GM19238 (cell line): ENCODE measurements at regions not wholly inside any gene's neighbourhood (a gene's known extent, or its start where the extent isn't known, plus 50 kb on each side); places are given as distances from the start of the nearest gene placed in this dataset.
"Not testable (repeated sequence)": the region's sequence is repeated elsewhere in the genome, so short reads cannot be mapped to it uniquely, and the experiment has no call there.

Source experiments
- DNase-seq: peaks from one replicate; pipeline ENCODE4 v3.0.0; 2011; ENCODE audit warnings: low spot score; ENCODE audit not compliant: insufficient read length

DNA sequence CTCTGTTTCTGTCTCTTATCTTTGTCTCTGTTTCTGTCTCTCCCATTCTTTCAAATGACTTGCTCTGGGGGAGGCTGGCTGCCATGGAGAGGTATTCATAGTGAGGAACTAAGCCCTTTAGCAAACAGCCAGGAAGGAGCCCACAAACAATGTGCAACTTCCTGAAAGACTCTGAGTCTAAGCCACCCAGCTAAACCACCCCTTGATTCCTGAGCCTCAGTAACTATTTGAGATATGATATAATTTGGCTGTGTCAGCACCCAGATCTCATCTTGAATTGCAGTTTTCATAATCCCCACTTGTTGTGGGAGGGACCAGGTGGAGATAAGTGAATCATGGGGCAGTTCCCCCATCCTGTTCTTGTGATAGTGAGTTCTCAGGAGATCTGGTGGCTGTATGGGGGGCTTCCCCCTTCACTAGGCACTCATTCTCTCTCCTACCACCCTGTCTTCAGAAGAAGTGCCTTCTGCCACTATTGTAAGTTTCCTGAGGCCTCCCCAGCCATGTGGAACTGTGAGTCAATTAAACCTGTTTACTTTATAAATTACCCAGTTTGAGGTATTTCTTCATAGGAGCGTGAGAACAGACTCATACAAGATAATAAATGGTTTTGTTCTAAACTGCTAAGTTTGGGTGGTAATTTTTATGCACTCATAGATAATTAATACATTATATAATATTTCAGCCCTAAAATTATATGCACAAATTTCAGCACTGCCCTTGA lies 121.2 kb upstream of the FOXP2 start:
- DNase-seq, result no peak

DNA sequence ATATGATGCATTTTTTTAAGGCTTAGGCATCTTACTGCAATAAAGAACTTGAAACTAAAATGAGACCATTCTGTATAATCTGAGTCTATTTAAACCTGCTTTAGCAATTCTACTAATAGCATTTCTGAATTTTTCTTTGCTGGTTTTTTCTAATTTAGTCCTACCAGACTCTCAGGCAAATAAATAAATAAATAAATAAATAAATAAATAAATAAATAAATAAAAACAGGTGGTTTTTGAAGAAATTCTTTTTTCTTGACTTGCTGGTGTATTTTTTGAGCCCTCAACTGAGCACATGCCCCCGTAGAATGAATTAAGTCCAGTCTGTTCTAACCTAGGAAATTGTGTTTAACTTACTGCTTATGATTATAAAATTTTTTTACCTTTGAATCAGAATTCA lies 134.7 kb upstream of the FOXP2 start:
- DNase-seq, result no peak

DNA sequence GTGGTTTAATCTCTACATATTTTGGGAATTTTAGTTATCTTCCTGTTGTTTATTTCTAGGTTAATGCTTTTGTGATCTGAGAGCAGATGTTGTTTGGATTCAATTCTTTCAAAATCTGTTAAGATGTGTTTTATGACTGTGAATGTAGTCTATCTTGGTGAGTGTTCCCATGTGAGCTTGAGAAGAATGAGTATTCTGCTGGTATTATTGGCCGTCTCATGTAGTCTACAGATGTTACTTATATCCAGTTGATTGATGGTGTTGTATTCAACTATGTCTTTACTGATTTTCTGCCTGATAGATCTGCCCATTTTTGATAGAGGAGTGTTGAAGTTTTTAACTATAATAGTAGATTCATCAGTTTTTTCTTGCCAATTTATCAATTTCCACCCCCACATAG lies 141.4 kb upstream of the FOXP2 start:
- DNase-seq, result no peak

DNA sequence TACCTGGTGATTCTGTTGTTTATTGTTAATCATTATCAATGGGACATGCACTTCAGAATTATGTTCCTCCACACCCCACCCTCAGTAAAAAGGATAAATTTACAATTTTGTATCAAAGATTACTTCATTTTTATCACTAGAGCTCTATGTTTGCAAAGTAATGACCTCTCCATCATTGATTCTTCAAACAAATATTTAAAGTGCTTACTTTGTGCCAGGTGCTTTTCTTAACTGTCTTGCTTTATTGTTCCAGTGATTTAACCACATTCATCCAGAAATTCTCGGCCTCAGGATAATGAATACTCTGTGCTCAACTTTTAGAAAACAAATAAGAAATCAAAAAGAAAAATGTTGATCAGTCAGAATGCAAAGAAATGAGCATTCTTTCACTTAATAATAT lies 144.9 kb upstream of the FOXP2 start:
- no peak for DNase-seq

DNA sequence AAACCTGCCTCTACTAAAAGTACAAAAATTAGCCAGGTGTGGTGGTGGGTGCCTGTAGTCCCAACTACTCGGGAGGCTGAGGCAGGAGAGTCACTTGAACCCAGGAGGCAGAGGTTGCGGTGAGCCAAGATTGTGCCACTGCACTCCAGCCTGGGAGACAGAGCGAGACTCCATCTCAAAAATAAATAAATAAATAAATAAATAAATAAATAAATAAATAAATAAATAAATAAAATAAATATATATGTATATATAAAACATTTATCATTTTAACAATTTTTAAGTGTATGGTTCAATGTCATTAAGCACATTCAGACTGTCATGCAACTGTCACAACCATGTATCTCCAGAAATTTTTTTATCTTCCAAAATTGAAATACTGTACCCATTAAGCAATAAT lies 147.1 kb upstream of the FOXP2 start:
- not testable (repeated sequence) for DNase-seq

DNA sequence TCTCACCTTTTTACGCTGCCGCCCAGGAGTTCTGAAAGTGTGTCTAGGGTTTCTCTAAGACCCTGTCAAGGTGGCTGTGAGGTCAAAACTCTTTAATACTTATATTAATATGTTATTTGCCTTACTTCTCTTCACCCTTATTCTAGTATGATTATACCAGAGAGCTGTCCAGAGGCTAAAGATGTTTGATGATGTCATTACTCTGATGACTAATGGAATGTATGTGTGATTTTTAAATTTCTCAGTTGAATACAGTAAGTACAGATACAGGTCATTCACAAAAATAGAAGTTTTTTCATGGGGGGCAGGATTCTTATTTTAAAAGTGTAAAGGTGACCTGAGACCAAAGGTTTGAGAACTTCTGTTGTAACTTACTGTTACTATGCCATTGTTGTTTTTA lies 150.6 kb upstream of the FOXP2 start:
- DNase-seq, result no peak

DNA sequence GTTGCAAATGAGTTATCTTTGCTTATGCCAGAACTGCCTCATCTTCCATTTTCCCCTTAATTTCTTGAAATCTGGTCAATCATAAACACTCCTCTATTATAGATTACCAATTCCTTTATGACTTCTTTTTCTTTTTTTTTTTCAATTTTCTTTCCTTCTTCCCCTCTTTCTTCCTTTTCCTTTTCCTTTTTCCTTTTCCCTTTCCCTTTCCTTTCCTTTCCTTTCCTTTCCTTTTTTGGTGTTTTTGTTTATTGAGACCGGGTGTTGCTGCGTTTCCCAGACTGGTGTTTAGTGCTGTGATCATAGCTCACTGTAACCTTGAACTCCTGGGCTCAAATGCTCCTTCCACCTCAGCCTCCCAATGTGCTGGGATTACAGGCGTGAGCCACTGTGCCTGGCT lies 151.4 kb upstream of the FOXP2 start:
- DNase-seq, result no peak

DNA sequence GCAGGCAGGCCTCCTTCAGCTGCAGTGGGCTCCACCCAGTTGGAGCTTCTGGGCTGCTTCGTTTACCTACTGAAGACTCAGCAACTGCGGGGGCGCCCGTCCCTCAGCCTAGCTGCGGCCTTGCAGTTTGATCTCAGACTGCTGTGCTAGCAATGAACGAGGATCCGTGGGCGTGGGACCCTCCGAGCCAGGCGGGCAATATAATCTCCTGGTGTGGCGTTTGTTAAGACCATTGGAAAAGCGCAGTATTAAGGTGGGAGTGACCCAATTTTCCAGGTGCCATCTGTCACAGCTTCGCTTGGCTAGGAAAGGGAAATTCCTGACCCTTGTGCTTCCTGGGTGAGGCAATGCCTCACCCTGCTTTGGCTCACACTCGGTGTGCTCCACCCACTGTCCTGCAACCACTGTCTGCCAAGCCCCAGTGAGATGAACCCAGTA lies 159.2 kb upstream of the FOXP2 start:
- no peak for DNase-seq

DNA sequence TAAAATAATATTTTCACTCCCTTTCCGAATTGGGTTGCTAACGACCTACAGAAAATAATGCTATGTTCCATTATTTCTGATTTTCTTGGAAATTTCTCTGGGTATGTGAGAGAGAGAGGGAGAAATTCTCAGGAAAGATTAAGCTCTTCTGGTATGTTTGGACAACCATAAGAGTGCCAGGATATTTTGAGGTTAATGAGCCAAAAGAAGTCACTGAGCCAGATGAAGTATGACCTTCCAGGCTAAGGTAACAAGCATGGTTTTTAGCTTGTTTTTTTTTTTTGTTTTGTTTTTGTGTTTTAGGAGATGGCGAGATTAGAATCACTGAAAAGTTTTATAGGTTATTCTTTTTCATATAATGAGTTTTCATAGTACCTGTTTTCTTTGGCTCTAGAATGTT lies 171.0 kb upstream of the FOXP2 start:
- DNase-seq, result no peak

DNA sequence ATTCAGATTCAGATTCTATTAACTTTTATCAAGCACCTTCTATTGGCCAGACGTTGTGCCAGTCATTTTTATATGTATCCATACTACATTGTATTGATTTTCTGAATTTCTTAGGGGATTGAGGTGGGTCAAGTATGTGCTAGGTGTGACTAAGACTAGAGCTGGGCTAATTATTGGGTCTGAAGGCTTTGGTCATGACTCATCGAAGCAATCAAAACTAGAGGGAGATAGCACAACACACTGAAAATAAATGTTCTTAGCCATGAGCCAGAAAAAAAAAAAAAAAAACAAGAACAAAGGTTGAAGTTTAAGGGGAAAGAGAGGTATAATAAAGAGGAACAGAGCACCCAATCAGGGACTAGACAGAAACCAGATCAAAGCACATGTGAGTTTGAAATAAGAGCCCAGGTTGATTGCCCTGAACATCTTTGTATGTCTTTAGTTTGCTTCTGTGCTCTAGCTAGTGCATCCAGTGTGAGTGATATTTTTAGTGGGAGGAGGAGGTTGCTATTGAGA lies 171.6 kb upstream of the FOXP2 start:
- no peak for DNase-seq

DNA sequence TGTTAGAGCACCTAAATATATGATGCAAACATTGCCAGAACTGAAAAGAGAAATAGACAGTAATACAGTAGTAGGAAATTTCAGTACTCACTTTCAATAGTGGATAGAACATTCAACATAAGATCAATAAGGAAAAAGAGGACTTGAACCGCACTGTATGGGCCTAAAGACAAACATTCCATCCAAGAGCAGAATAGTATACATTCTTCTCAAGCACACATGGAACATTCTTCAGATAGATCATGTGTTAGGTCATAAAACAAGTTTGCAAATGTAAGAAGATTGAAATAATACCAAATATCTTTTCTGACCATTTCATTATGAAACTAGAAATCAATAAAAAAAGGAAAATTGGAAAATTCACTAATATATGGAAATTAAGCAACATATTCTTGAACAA lies 185.4 kb upstream of the FOXP2 start:
- DNase-seq, result no peak

DNA sequence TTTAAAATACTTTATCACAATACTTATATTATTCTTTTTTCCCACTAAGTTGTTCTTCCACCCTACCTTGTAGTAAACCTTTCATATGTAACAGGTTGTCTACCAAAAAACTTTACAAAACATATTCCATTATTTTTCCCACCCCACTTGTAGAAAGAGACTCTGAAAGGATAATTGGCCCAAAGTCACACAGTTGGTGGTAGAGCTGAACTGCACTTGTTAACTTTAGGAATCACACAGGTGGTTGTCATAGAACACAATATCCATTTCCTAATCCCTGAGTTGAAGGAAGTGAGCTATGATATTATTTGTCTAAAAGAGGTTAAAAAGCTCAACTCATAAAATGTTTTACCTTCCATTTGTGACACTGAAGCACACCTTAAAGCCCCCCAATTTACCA lies 188.8 kb upstream of the FOXP2 start:
- no peak for DNase-seq

DNA sequence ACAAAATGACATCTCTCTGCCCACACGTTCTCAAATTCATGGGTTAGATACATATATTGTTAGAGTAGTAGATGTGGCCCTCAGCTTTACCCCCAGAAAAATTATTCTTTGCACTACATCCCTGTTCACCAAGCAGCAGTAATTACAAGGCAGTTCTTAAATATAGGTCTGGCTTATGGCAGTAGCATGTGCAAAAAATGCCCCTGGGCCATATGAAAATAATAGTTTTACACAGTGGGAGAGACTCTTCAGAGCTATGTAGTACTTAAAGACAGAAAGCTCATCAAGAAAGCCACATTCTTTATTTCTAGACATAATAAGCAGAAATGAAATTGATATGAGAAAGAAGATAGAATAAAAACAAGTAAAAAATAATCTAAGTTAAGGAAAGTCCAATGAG lies 196.3 kb upstream of the FOXP2 start:
- DNase-seq, result no peak

DNA sequence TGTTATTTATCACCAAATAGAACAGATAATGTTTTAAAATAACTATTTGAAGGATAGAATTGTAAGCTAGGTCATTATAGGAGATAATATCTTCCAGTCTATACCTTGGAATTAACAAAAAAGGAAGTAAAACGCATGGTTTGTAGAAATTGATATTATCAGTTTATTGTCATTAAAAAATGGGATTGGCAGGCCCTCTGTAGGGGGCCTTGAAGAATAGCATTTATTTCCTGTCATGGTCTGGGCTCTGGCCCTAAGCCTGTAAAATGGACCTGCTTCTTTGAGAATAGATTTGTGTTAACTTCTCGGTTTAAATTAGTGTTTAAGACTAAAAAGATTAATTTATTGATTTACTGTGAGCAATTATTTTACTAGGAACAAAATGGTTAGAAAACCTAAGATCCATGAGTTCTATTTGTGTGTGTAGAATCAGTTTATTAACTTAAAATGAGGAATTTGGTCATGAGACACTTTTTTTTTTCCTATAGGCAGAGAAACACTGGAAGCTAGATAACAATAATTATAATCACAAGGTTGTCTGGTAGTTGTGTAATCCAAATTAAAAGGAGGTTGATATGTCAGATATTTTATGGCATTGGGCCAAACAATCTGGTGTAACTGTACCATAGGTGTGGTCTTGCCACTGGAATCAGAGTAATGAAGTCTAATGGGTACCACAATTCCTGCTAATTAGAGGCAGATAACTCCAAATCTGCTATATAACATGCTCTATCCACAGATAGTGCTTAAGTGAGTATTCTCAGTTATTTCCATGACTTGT lies 197.4 kb upstream of the FOXP2 start:
- DNase-seq, result no peak

DNA sequence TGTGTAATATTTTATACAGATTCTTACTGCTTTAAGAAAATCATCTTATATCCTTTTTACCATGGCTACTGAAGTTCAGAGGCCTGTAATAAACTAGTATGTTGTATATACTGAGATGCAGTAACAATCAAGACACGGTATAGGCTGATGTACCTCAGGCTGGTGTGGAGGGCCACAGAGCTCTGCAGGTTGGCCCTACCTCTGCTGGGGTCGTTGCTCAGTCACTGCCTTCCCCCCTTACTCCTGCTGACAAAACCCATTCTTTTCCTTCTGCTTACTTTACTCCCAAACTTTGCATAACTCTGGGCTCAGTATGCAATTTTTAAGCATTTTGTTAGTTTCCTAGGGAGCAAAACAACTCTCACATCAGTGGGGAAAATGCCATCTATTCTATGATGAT lies 200.1 kb upstream of the FOXP2 start:
- no peak for DNase-seq

DNA sequence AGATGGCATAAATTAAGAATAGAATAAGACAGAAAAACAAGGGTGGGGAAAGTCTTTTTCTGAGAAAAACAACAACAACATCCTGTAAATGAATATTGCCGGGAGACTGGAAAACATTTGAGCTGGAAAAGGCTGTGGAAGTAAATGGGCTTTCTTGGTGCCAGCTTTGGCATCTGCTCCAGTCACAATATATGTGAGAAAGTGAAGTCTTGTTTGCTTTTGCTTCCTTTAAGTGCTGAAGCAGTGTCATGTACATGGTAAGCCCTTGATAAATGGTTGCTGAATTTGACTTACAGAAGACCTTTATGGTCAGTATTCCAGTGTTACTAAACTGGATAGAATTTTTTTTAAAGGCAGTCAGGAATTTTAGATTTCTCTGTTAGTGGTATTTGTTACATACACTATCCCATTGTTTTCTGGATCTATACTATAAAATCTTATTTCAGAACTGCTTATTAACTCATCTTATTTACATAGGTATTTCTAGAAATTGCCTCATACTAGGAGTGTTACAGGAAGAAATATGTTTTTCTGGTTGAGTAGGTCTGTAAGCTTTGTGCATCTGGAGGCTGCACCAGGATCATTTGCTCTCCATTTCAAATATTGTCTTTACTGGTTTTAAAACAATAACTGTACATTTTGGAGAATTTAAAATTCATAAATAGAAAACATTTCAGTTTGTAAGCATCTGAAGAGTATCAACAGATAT lies 201.7 kb upstream of the FOXP2 start:
- no peak for DNase-seq

DNA sequence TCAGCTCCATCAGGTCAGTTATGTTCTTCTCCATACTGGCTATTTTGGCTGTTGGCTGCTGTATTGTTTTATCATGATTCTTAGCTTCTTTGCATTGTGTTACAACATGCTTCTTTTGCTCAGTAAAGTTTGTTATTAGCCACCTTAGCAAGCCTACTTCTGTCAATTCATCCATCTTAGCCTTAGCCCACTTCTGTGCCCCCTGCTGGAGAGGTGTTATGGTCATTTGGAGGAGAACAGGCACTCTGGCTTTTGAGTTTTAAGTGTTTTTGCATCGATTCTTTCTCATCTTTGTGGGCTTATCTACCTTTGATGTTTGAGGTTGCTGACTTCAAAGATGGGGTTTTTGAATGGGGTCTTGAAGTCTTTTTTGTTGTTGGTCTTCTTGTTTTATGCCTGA lies 204.6 kb upstream of the FOXP2 start:
- no peak for DNase-seq

DNA sequence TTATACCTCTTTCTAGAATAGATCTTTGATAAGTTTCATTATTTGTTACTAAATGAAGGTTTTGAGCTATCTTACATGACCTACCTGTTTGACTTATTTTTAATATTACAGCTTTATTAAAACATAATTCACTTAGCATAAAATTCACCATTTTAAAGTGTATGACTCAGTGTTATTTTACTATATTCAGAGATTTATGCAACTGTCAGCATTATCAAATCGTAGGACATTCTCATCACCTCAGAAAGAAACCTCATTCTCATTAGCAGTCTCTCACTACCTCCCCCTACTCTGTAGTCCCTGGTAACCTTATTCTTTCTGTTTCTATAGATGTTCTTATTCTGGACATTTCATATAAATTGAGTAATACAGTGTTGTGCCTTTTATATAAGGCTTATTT lies 207.9 kb upstream of the FOXP2 start:
- no peak for DNase-seq

DNA sequence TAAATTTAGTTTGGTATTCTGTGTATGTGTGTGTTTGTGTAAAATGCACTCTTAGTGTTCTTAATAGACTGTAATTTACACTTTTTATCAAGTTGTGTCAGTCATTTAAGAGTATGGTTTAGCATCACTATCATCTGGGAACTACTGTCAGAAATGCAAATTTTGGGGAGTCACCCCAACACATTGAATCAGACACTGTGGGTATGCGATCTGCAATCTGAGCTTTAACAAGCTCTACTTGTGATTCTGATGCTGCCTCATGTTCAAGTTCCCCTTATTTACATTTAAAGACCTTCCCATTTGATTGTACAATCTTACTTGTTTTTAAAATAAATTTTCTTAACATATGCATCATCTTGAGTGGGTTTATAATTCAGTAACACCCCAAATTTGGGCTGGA lies 218.1 kb upstream of the FOXP2 start:
- DNase-seq, result no peak

DNA sequence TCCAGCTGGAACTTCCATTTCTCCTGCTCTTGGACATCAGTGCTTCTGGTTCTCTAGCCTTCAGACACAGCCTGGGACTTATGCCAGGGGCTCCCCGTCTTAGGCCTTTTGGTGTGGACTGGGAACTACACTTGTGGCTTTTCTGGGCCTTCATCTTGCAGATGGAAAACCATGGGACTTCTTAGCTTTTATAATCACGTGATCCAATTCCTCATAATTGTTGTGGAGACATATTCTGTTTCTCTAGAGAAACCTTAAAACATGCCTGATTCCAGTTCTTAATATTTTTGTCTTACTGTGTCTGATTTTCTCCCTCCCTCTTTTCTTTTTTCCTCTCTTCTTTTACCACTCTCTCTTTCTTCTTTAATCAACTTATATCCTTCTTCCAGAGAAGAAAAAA lies 224.2 kb upstream of the FOXP2 start:
- DNase-seq, result no peak

DNA sequence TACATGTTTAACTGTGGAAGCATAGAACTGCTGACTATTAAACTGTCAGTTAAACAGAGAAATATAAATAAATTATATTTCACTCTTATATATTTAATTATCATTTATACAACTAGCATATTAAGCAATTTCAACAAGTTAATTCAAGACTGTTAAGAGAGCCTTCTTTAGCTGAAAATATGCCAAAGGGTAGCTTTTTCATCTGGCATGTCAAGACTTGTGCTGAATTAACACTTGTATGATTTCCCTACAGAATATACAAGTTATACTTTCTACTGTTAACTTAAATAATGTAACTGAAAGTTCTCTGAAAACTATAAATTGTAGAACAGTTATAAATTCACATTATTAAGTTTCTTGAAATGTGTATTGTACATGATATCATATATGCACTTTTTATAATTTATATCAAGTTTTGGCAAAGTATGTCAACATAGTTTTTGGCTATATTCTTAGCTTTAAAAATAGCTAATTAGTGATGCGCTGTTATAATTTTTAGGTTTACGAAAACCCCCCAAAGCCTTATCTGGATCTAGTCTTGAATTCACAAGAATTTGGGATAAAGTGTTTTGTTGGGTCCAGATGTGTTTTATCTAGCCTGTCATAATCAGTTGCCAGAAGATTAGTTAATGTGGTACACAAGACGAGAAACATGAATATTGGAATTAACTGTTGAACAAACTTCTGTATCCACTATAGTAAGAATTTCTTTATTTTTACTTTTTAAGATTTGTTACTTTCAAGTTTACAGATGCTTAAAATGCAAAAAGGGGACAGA lies 231.1 kb upstream of the FOXP2 start:
- no peak for DNase-seq

DNA sequence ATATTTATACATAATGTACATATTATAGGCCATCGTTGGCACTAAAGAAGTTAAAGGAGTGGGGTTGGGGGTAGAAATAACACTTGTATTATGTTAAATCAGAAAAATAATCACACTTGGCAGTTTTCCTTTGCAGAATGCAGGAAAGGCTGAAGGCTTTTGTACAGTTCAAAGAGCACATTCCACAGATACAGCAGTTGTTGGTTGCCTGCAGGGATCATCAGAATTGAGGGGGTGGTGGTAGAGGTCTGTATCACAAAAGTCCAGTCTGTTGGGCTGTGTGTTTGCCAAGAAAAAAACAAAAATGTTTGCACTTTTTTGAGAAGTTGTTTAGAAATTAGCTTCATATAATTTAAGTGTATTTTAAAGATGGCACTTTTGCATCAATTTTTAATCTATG lies 231.8 kb upstream of the FOXP2 start:
- no peak for DNase-seq
